ENCODE measurements at regions not wholly inside any gene's neighbourhood (a gene's known extent, or its start where the extent isn't known, plus 50 kb on each side); places are given as distances from the start of the nearest gene placed in this dataset.

GRCh38 chr4:102399021-102399420 is 53.7 kb upstream of the SLC39A8 start:
- TF ChIP-seq ARID2 (CRISPR knock-in tag; IDR thresholded peaks at IDR 0.05; ENCODE audit: borderline replicate concordance) (no peak), POLR2A (IDR thresholded peaks at IDR 0.05; ENCODE audit: insufficient read depth in 1 of 2, low read depth in 2 of 2, low read length in 2 of 2) (no peak), PCBP2 (optimal IDR thresholded peaks at IDR 0.05; ENCODE audit: low read depth, low read length, poor library complexity, severe bottlenecking) (no peak)

Measured in HepG2 (cell line).